H9 (cell line): ENCODE measurements at regions not wholly inside any gene's neighbourhood (a gene's known extent, or its start where the extent isn't known, plus 50 kb on each side); places are given as distances from the start of the nearest gene placed in this dataset.

ENCODE experiments used
- DNase-seq: peaks from one replicate; pipeline ENCODE4 v3.0.0-alpha.2; 2017
- H2AFZ ChIP-seq: one replicate; pipeline ENCODE4 v1.6.1; 2013; ENCODE audit warnings: mild to moderate bottlenecking, low read length, control low read depth, moderate library complexity
- H2AK5ac ChIP-seq: 2 replicates; pipeline ENCODE4 v1.6.1; 2013; ENCODE audit warnings: low read length, control low read depth, mixed read lengths; ENCODE audit not compliant: insufficient read length
- H2BK120ac ChIP-seq: one replicate; pipeline ENCODE4 v1.6.1; 2013; ENCODE audit warnings: low read depth, mild to moderate bottlenecking, low read length, control low read depth, inconsistent platforms; ENCODE audit not compliant: poor library complexity, severe bottlenecking
- H2BK12ac ChIP-seq: 2 replicates; pipeline ENCODE4 v1.6.1; 2013; ENCODE audit warnings: low read length, control low read depth, mixed read lengths, low read depth; ENCODE audit not compliant: insufficient read length
- H2BK15ac ChIP-seq: 2 replicates; pipeline ENCODE4 v1.6.1; 2013; ENCODE audit warnings: low read depth, low read length, control low read depth
- H2BK20ac ChIP-seq: one replicate; pipeline ENCODE4 v1.6.1; 2013; ENCODE audit warnings: low read depth, mild to moderate bottlenecking, low read length, control low read depth, inconsistent platforms; ENCODE audit not compliant: poor library complexity, severe bottlenecking
- H2BK5ac ChIP-seq: 2 replicates; pipeline ENCODE4 v1.6.1; 2013; ENCODE audit warnings: low read length, control low read depth, mixed read lengths; ENCODE audit not compliant: insufficient read length
- H3K14ac ChIP-seq: 2 replicates; pipeline ENCODE4 v1.6.1; 2013; ENCODE audit warnings: low read length, control low read depth; ENCODE audit not compliant: insufficient read depth
- H3K18ac ChIP-seq: 2 replicates; pipeline ENCODE4 v1.6.1; 2013; ENCODE audit warnings: low read depth, mild to moderate bottlenecking, mixed read lengths, low read length, control low read depth; ENCODE audit not compliant: insufficient read length
- H3K23ac ChIP-seq: 2 replicates; pipeline ENCODE4 v1.6.1; 2013; ENCODE audit warnings: low read length, control low read depth, mixed read lengths, low read depth; ENCODE audit not compliant: insufficient read length
- H3K23me2 ChIP-seq: 2 replicates; pipeline ENCODE4 v1.6.1; 2013; ENCODE audit warnings: low read depth, mild to moderate bottlenecking, mixed read lengths, low read length, control low read depth; ENCODE audit not compliant: insufficient read length, poor library complexity, severe bottlenecking
- H3K27ac ChIP-seq: 2 replicates; pipeline ENCODE4 v1.5.1; 2013; ENCODE audit warnings: low read length, control low read depth, mixed read lengths, low read depth; ENCODE audit not compliant: insufficient read length
- H3K27me3 ChIP-seq: 2 replicates; pipeline ENCODE4 v1.6.1; 2013; ENCODE audit warnings: low read length, control low read depth, inconsistent platforms; ENCODE audit not compliant: insufficient read depth
- H3K4ac ChIP-seq: 2 replicates; pipeline ENCODE4 v1.6.1; 2013; ENCODE audit warnings: low read depth, mild to moderate bottlenecking, control low read depth, inconsistent platforms, low read length, moderate library complexity
- H3K4me1 ChIP-seq: 2 replicates; pipeline ENCODE4 v1.6.1; 2013; ENCODE audit warnings: low read length, control low read depth, inconsistent platforms; ENCODE audit not compliant: insufficient read depth
- H3K4me2 ChIP-seq: 2 replicates; pipeline ENCODE4 v1.6.1; 2013; ENCODE audit warnings: low read length, control low read depth, mixed read lengths; ENCODE audit not compliant: insufficient read length, insufficient read depth
- H3K56ac ChIP-seq: 2 replicates; pipeline ENCODE4 v1.6.1; 2013; ENCODE audit warnings: low read depth, mild to moderate bottlenecking, mixed read lengths, low read length, control low read depth; ENCODE audit not compliant: insufficient read length
- H3K79me1 ChIP-seq: 2 replicates; pipeline ENCODE4 v1.6.1; 2013; ENCODE audit warnings: low read depth, mild to moderate bottlenecking, moderate library complexity, low read length, control low read depth, inconsistent platforms; ENCODE audit not compliant: insufficient read depth, poor library complexity, severe bottlenecking
- H3K79me2 ChIP-seq: 2 replicates; pipeline ENCODE4 v1.6.1; 2013; ENCODE audit warnings: low read length, control low read depth, inconsistent platforms; ENCODE audit not compliant: insufficient read depth
- H3K9ac ChIP-seq: 2 replicates; pipeline ENCODE4 v1.6.1; 2013; ENCODE audit warnings: low read length, control low read depth, mixed read lengths; ENCODE audit not compliant: insufficient read length; ENCODE audit errors: extremely low read depth
- H3K9me3 ChIP-seq: one replicate; pipeline ENCODE4 v1.6.1; 2013; ENCODE audit warnings: low read depth, low read length, inconsistent platforms; ENCODE audit not compliant: control insufficient read depth
- H3T11ph ChIP-seq: one replicate; pipeline ENCODE4 v1.6.1; 2013; ENCODE audit warnings: mild to moderate bottlenecking, low read length, control low read depth, inconsistent platforms
- H4K20me1 ChIP-seq: one replicate; pipeline ENCODE4 v1.6.1; 2013; ENCODE audit not compliant: control insufficient read depth, insufficient read length, insufficient read depth
- H4K5ac ChIP-seq: 2 replicates; pipeline ENCODE4 v1.6.1; 2013; ENCODE audit warnings: low read depth, mild to moderate bottlenecking, mixed read lengths, low read length, control low read depth; ENCODE audit not compliant: insufficient read length
- H4K8ac ChIP-seq: replicated peaks from 2 replicates; pipeline ENCODE4 v1.6.1; 2013; ENCODE audit warnings: low read length, control low read depth, mixed read lengths, low read depth; ENCODE audit not compliant: insufficient read length
- H4K91ac ChIP-seq: 2 replicates; pipeline ENCODE4 v1.6.1; 2013; ENCODE audit warnings: low read depth, mild to moderate bottlenecking, moderate library complexity, mixed read lengths, low read length, control low read depth; ENCODE audit not compliant: insufficient read length
- H3K27ac Mint-ChIP-seq, 3 experiments: 2 replicates in 2 of 3; 3 replicates in 1 of 3; pipeline ENCODE4 v1.8.0; 2020 to 2021; ENCODE audit warnings: mixed read lengths in 3 of 3, mild to moderate bottlenecking in 1 of 3, moderate library complexity in 1 of 3
- H3K27me3 Mint-ChIP-seq: 2 replicates; pipeline ENCODE4 v1.8.0; 2021; ENCODE audit warnings: low read depth, mild to moderate bottlenecking, moderate library complexity, mixed read lengths
- H3K36me3 Mint-ChIP-seq, 3 experiments: 2 replicates in 2 of 3; 3 replicates in 1 of 3; pipeline ENCODE4 v1.8.0; 2020 to 2021; ENCODE audit warnings: low read depth in 3 of 3, mixed read lengths in 3 of 3; ENCODE audit not compliant: insufficient read depth in 1 of 3
- H3K4me1 Mint-ChIP-seq, 2 experiments: 2 replicates each; pipeline ENCODE4 v1.8.0; 2020; ENCODE audit warnings: mixed read lengths in 2 of 2
- H3K4me3 Mint-ChIP-seq, 2 experiments: 2 replicates in 1 of 2; 3 replicates in 1 of 2; pipeline ENCODE4 v1.8.0; 2020 to 2021; ENCODE audit warnings: mild to moderate bottlenecking in 2 of 2, mixed read lengths in 2 of 2, moderate library complexity in 1 of 2
- H3K9me3 Mint-ChIP-seq, 2 experiments: 2 replicates in 1 of 2; 3 replicates in 1 of 2; pipeline ENCODE4 v1.8.0; 2020; ENCODE audit warnings: mild to moderate bottlenecking in 2 of 2, mixed read lengths in 2 of 2, moderate library complexity in 1 of 2
- CTCF ChIP-seq: fragments of 200-600 bp; sonication (generic); conservative IDR thresholded peaks from 3 replicates; pipeline ENCODE4 v1.8.0; 2021; ENCODE audit warnings: antibody characterized with exemption, mild to moderate bottlenecking
- WGBS: extraction: QIAGEN DNeasy Blood & Tissue Kit; methylation state at CpG from one replicate; pipeline ENCODE4 v1.1.7; 2013; ENCODE audit warnings: missing lambda C conversion rate, low lambda C conversion rate, mixed read lengths; ENCODE audit not compliant: insufficient read length; ENCODE audit errors: extremely low coverage; 5-methylcytosine and 5-hydroxymethylcytosine counted together

- H2AK5ac ChIP-seq, result no peak overlapping the region
These were observed 173.8 kb upstream of the RPL34 start for GRCh38 chr4:108446556-108446955.

More at GRCh38 chr4:108446556-108446955, 173.8 kb upstream of the RPL34 start:
- no peaks in the 10 kb centered on the region for H3K27me3 ChIP-seq
- H3K14ac ChIP-seq, result no peak overlapping the region; the same call in 1 of the 2 replicates
- no peak overlapping the region for H2BK120ac ChIP-seq
- no peak overlapping the region for H3T11ph ChIP-seq
- H3K4me1 ChIP-seq, result no peaks in the 10 kb centered on the region
- no peaks in the 10 kb centered on the region for H3K9me3 ChIP-seq
- Mint-ChIP-seq H3K9me3 (peaks cover 0 to under 1% of the 10 kb centered on the region in 2 experiments; a peak in 2 of 5 replicates), H3K36me3 (peaks cover 0 to 1% (median 0%) of the 10 kb centered on the region in 3 experiments; a peak in 3 of 7 replicates), H3K4me1 (no peaks in the 10 kb centered on the region), H3K27me3 (no peaks in the 10 kb centered on the region; the same call in 1 of the 2 replicates), H3K27ac (no peak overlapping the region), H3K4me3 (no peak overlapping the region)
- H4K5ac ChIP-seq, result no peak overlapping the region
- no peak overlapping the region for H4K91ac ChIP-seq
- DNase-seq, result no peak
- H3K23ac ChIP-seq, result no peak overlapping the region
- H2BK5ac ChIP-seq, result no peak overlapping the region
- no peak for TF ChIP-seq CTCF
- H3K27ac ChIP-seq, result no peak overlapping the region
- no peak overlapping the region for H2AFZ ChIP-seq
- no peaks in the 10 kb centered on the region for H4K20me1 ChIP-seq
- H3K79me1 ChIP-seq, result no peaks in the 10 kb centered on the region
- H3K4ac ChIP-seq, result no peak overlapping the region
- no peak overlapping the region for H3K4me2 ChIP-seq
- H3K79me2 ChIP-seq, result no peaks in the 10 kb centered on the region
- no peak overlapping the region for H4K8ac ChIP-seq
- H2BK20ac ChIP-seq, result no peak overlapping the region
- H3K18ac ChIP-seq, result no peak overlapping the region
- H2BK12ac ChIP-seq, result no peak overlapping the region
- H3K56ac ChIP-seq, result no peak overlapping the region
- H3K23me2 ChIP-seq, result no peaks in the 10 kb centered on the region
- WGBS, result no CpG with 5 or more reads among the region's 7 CpGs
- no peak overlapping the region for H2BK15ac ChIP-seq
- no peak overlapping the region for H3K9ac ChIP-seq
